Ishikawa (cell line): ENCODE measurements at regions not wholly inside any gene's neighbourhood (a gene's known extent, or its start where the extent isn't known, plus 50 kb on each side); places are given as distances from the start of the nearest gene placed in this dataset.

Source experiments
- CREB1 ChIP-seq: IDR thresholded peaks from 2 replicates; pipeline ENCODE4 v1.6.1; 2012; ENCODE audit warnings: low read depth
- EP300 ChIP-seq: IDR thresholded peaks from 2 replicates; pipeline ENCODE4 v1.6.1; 2012; ENCODE audit warnings: borderline replicate concordance
- NFIC ChIP-seq: IDR thresholded peaks from 2 replicates; pipeline ENCODE4 v1.6.1; 2012
- REST ChIP-seq: IDR thresholded peaks from 2 replicates; pipeline ENCODE4 v1.6.1; 2012; ENCODE audit warnings: low read depth, mild to moderate bottlenecking
- TAF1 ChIP-seq: IDR thresholded peaks from 2 replicates; pipeline ENCODE4 v1.6.1; 2012; ENCODE audit warnings: low read depth, mild to moderate bottlenecking

- no peak for TF ChIP-seq CREB1
- no peak for TF ChIP-seq NFIC
- TF ChIP-seq EP300: no peak
- no peak for TF ChIP-seq REST
- no peak for TF ChIP-seq TAF1
Measured at GRCh38 chr2:23273786-23274185, 111.2 kb upstream of the KLHL29 start.
